GM12874 (cell line): ENCODE measurements at regions not wholly inside any gene's neighbourhood (a gene's known extent, or its start where the extent isn't known, plus 50 kb on each side); places are given as distances from the start of the nearest gene placed in this dataset.

Experiments
- CTCF ChIP-seq: IDR thresholded peaks from 2 replicates; pipeline ENCODE4 v1.5.1; 2011; ENCODE audit warnings: low read depth, mild to moderate bottlenecking, control low read depth, low read length, moderate library complexity; ENCODE audit not compliant: insufficient read depth

- no peak for TF ChIP-seq CTCF
Measured at GRCh38 chr6:98335594-98335993, 498.8 kb upstream of the POU3F2 start.

GRCh38 chr6:98339506-98339905 is 494.9 kb upstream of the POU3F2 start:
- no peak for TF ChIP-seq CTCF

DNA sequence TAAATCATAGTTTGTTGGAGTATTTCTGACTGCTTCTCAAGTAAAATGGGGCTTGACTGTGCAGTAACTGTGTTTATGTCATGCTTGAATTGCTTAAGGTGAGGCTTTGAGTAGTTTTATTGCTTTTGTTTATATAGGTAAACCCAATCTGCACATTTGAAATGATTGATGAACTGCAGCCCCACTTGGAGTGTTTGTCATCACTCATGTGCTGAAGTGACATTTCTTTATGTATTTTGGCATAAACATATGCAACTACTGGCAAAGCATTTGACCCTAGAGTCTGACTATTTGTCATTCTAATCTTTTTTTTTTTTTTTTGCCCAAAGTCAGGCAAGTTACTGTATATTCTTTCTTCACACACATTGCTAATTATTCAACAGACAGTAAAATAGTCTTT is 491.4 kb upstream of the POU3F2 start:
- no peak for TF ChIP-seq CTCF

GRCh38 chr6:98343797-98344196 is 490.6 kb upstream of the POU3F2 start:
- no peak for TF ChIP-seq CTCF

- TF ChIP-seq CTCF = no peak
Measured at GRCh38 chr6:98352348-98352747, 482.0 kb upstream of the POU3F2 start.

DNA sequence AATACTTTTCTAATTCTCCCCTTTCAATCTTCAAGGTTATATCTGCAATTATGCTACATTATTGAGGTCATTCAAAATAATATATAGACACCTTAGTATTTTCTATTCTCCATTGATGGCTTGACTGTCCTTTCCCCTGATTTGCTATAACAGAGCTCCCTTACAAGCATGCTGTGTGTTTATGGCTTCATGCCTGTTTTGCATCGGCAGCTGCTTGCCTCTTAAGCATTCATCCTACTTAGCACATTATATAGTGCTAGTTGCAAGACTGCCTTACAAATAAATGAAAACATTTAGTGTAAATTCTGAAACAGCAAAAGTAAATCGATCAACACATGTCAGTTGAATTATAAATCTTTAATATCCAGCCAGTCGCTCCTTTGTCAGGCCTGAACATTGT is 476.2 kb upstream of the POU3F2 start:
- no peak for TF ChIP-seq CTCF

DNA sequence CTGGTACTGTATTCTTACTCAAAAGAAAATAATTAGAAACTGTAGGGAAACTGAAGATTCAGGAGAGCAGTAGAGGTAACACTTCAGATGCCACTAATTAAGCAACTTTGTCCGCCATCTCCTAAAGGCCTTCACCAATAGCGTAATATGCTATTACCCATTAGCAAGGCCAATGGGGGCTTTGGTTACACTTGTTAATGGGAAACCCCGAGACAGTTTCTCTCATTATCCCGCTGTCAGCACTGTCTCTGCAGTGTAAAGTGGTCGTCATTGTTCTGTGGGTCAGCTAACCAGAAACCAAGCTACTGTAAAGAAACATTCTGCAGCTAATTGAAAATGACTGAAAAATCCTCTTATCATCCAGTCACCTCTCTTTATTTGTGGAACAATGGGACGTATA is 468.0 kb upstream of the POU3F2 start:
- no peak for TF ChIP-seq CTCF

DNA sequence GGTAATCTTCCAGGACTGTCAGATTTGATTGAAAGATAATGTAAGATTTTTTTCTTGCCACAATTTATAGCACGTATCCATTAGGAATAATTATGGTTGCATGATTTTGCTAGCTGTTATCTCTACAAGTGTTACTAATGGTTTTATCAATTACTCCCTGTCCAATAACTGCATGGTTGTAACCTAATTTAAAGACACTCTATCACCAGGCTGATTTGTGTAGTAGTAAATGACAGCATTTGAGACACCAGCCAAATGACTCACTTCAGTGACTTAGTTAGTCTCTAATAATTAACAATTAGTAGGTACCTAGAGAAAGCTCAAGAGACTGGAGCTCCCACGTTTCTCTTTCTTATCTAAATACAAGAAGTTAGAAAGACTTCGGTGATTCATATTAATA is 453.8 kb upstream of the POU3F2 start:
- TF ChIP-seq CTCF = no peak
